CD4-positive, CD25-positive, alpha-beta regulatory T cell (primary cell): ENCODE measurements at regions not wholly inside any gene's neighbourhood (a gene's known extent, or its start where the extent isn't known, plus 50 kb on each side); places are given as distances from the start of the nearest gene placed in this dataset.
A peak's percentile ranks its signal among the peaks of the same experiment; 100 is the strongest.

Experiments used
- ATAC-seq, 2 donors: fragments of 150-1000 bp; cut with Tn5 transposase; one replicate each; pipeline ENCODE4 v1.10.0; 2021; ENCODE audit warnings: low read depth in 2 of 2, moderate number of reproducible peaks in 2 of 2, moderate library complexity in 1 of 2
- DNase-seq, 3 donors: peaks; one replicate each; pipeline versions ENCODE4 v3.0.0 to v3.0.0-alpha.2; 2012 to 2022; ENCODE audit warnings: mixed read lengths in 1 of 3
- H3K27ac ChIP-seq: one replicate; pipeline ENCODE4 v1.7.0; 2013; ENCODE audit warnings: mild to moderate bottlenecking, low read length; ENCODE audit not compliant: insufficient read depth, poor library complexity, severe bottlenecking
- H3K27me3 ChIP-seq: one replicate; pipeline ENCODE4 v1.7.0; 2013; ENCODE audit warnings: low read length; ENCODE audit not compliant: control insufficient read depth, insufficient read depth
- H3K36me3 ChIP-seq: one replicate; pipeline ENCODE4 v1.7.0; 2013; ENCODE audit warnings: mild to moderate bottlenecking, low read length, moderate library complexity; ENCODE audit not compliant: control insufficient read depth, insufficient read depth
- H3K4me1 ChIP-seq: 2 replicates; pipeline ENCODE4 v1.7.0; 2013; ENCODE audit warnings: mild to moderate bottlenecking, low read length; ENCODE audit not compliant: insufficient read depth, control insufficient read depth, poor library complexity, severe bottlenecking
- H3K4me3 ChIP-seq: one replicate; pipeline ENCODE4 v1.7.0; 2013; ENCODE audit warnings: low read depth, mild to moderate bottlenecking, low read length, moderate library complexity
- H3K9me3 ChIP-seq, 2 experiments: 1 replicate in 1 of 2; 2 replicates in 1 of 2; pipeline ENCODE4 v1.7.0; 2013; ENCODE audit warnings: low read length in 2 of 2, mild to moderate bottlenecking in 1 of 2, moderate library complexity in 1 of 2; ENCODE audit not compliant: control insufficient read depth in 2 of 2
- H3K27ac Mint-ChIP-seq, 3 donors: one replicate each; pipeline ENCODE4 v1.8.0; 2020 to 2022; ENCODE audit warnings: mild to moderate bottlenecking in 3 of 3, mixed read lengths in 3 of 3, moderate library complexity in 2 of 3
- H3K27me3 Mint-ChIP-seq: one replicate; pipeline ENCODE4 v1.8.0; 2022; ENCODE audit warnings: mild to moderate bottlenecking, mixed read lengths
- H3K36me3 Mint-ChIP-seq: one replicate; pipeline ENCODE4 v1.8.0; 2020; ENCODE audit warnings: mixed read lengths
- H3K4me1 Mint-ChIP-seq, 4 donors: one replicate each; pipeline ENCODE4 v1.8.0; 2020 to 2022; ENCODE audit warnings: mixed read lengths in 4 of 4, mild to moderate bottlenecking in 1 of 4
- H3K4me3 Mint-ChIP-seq, 4 donors: one replicate each; pipeline ENCODE4 v1.8.0; 2020 to 2022; ENCODE audit warnings: mild to moderate bottlenecking in 4 of 4, mixed read lengths in 4 of 4, moderate library complexity in 3 of 4
- H3K9me3 Mint-ChIP-seq, 7 donors: one replicate each; pipeline ENCODE4 v1.8.0; 2020 to 2022; ENCODE audit warnings: mixed read lengths in 7 of 7, mild to moderate bottlenecking in 3 of 7, moderate library complexity in 2 of 7

GRCh38 chr2:176453784-176454183, 184.5 kb downstream of the MTX2 start:
- Histone ChIP-seq H3K4me3 (no peak overlapping the region), H3K27me3 (peaks cover 7% of the 10 kb centered on the region), H3K27ac (no peak overlapping the region), H3K9me3 (no peaks in the 10 kb centered on the region), H3K36me3 (no peaks in the 10 kb centered on the region), H3K4me1 (no peaks in the 10 kb centered on the region)
- peaks cover 0 to 2% (median 0%) of the 10 kb centered on the region in 4 donors for H3K4me1 Mint-ChIP-seq
- peaks cover 41% of the 10 kb centered on the region for H3K27me3 Mint-ChIP-seq
- DNase-seq (no peak), ATAC-seq (no peak)
- H3K4me3 Mint-ChIP-seq, result no peak overlapping the region
- no peaks in the 10 kb centered on the region for H3K36me3 Mint-ChIP-seq
- H3K9me3 Mint-ChIP-seq, result peaks cover 0 to 2% (median 0%) of the 10 kb centered on the region in 7 donors
- no peak overlapping the region for H3K27ac Mint-ChIP-seq

- H3K4me3 Mint-ChIP-seq, result no peak overlapping the region
- Histone ChIP-seq H3K36me3 (no peaks in the 10 kb centered on the region), H3K27me3 (peaks cover 7% of the 10 kb centered on the region), H3K4me3 (no peak overlapping the region), H3K4me1 (no peaks in the 10 kb centered on the region), H3K27ac (no peak overlapping the region), H3K9me3 (no peaks in the 10 kb centered on the region)
- ATAC-seq (peak; percentile 53 to 63), DNase-seq (peak; percentile 46 to 70 (median 65))
- peaks cover 0 to 2% (median 0%) of the 10 kb centered on the region in 7 donors for H3K9me3 Mint-ChIP-seq
- peaks cover 0 to 2% (median 0%) of the 10 kb centered on the region in 4 donors for H3K4me1 Mint-ChIP-seq
- no peak overlapping the region for H3K27ac Mint-ChIP-seq
- peaks cover 43% of the 10 kb centered on the region for H3K27me3 Mint-ChIP-seq
- no peaks in the 10 kb centered on the region for H3K36me3 Mint-ChIP-seq
Measured at GRCh38 chr2:176454893-176455815, 185.9 kb downstream of the MTX2 start.

GRCh38 chr2:176455816-176456291, 186.6 kb downstream of the MTX2 start:
- H3K36me3 Mint-ChIP-seq, result no peaks in the 10 kb centered on the region
- peaks cover 0 to 2% (median 0%) of the 10 kb centered on the region in 4 donors for H3K4me1 Mint-ChIP-seq
- Histone ChIP-seq H3K36me3 (no peaks in the 10 kb centered on the region), H3K27ac (no peak overlapping the region), H3K4me3 (no peak overlapping the region), H3K9me3 (no peaks in the 10 kb centered on the region), H3K27me3 (peaks cover 7% of the 10 kb centered on the region), H3K4me1 (no peaks in the 10 kb centered on the region)
- ATAC-seq (no peak), DNase-seq (no peak)
- peaks cover 39% of the 10 kb centered on the region for H3K27me3 Mint-ChIP-seq
- H3K27ac Mint-ChIP-seq, result no peak overlapping the region
- no peak overlapping the region for H3K4me3 Mint-ChIP-seq
- H3K9me3 Mint-ChIP-seq, result peaks cover 0 to 2% (median 0%) of the 10 kb centered on the region in 7 donors

- Histone ChIP-seq H3K27me3 (peaks cover 7% of the 10 kb centered on the region), H3K9me3 (no peaks in the 10 kb centered on the region), H3K27ac (no peak overlapping the region), H3K4me3 (no peak overlapping the region), H3K36me3 (no peaks in the 10 kb centered on the region), H3K4me1 (no peaks in the 10 kb centered on the region)
- ATAC-seq (no peak), DNase-seq (no peak)
- Mint-ChIP-seq H3K36me3 (no peaks in the 10 kb centered on the region), H3K27me3 (peaks cover 29% of the 10 kb centered on the region), H3K9me3 (peaks cover 0 to 2% (median 0%) of the 10 kb centered on the region in 7 donors), H3K27ac (no peak overlapping the region), H3K4me3 (no peak overlapping the region), H3K4me1 (peaks cover 0 to 2% (median 0%) of the 10 kb centered on the region in 4 donors)
Measured at GRCh38 chr2:176457481-176457880, 188.2 kb downstream of the MTX2 start.

GRCh38 chr2:176461098-176461808, 192.0 kb downstream of the MTX2 start:
- no peak overlapping the region for H3K4me3 ChIP-seq
- ATAC-seq (no peak), DNase-seq (no peak)
- no peaks in the 10 kb centered on the region for H3K27me3 ChIP-seq
- H3K36me3 ChIP-seq, result no peaks in the 10 kb centered on the region
- Mint-ChIP-seq H3K4me3 (no peak overlapping the region), H3K9me3 (peaks cover 0 to 2% (median 0%) of the 10 kb centered on the region in 7 donors), H3K36me3 (no peaks in the 10 kb centered on the region), H3K27ac (no peak overlapping the region), H3K4me1 (no peaks in the 10 kb centered on the region), H3K27me3 (peaks cover 26% of the 10 kb centered on the region)
- H3K9me3 ChIP-seq, result no peaks in the 10 kb centered on the region
- no peak overlapping the region for H3K27ac ChIP-seq
- H3K4me1 ChIP-seq, result no peaks in the 10 kb centered on the region

GRCh38 chr2:176461809-176462670, 192.8 kb downstream of the MTX2 start:
- ATAC-seq (no peak), DNase-seq (no peak)
- H3K4me1 Mint-ChIP-seq, result no peaks in the 10 kb centered on the region
- H3K9me3 ChIP-seq, result no peaks in the 10 kb centered on the region
- H3K4me3 ChIP-seq, result no peak overlapping the region
- no peaks in the 10 kb centered on the region for H3K36me3 Mint-ChIP-seq
- H3K27ac Mint-ChIP-seq, result no peak overlapping the region
- peaks cover 22% of the 10 kb centered on the region for H3K27me3 Mint-ChIP-seq
- H3K4me1 ChIP-seq, result no peaks in the 10 kb centered on the region
- no peaks in the 10 kb centered on the region for H3K27me3 ChIP-seq
- no peak overlapping the region for H3K4me3 Mint-ChIP-seq
- peaks cover 0 to 2% (median 0%) of the 10 kb centered on the region in 7 donors for H3K9me3 Mint-ChIP-seq
- no peaks in the 10 kb centered on the region for H3K36me3 ChIP-seq
- H3K27ac ChIP-seq, result no peak overlapping the region

GRCh38 chr2:176463546-176463945, 194.3 kb downstream of the MTX2 start:
- no peaks in the 10 kb centered on the region for H3K36me3 ChIP-seq
- no peak overlapping the region for H3K4me3 Mint-ChIP-seq
- H3K4me3 ChIP-seq, result no peak overlapping the region
- no peak overlapping the region for H3K27ac Mint-ChIP-seq
- H3K9me3 ChIP-seq, result no peaks in the 10 kb centered on the region
- no peaks in the 10 kb centered on the region for H3K27me3 ChIP-seq
- H3K27me3 Mint-ChIP-seq, result peaks cover 26% of the 10 kb centered on the region
- peaks cover 0 to 2% (median 0%) of the 10 kb centered on the region in 7 donors for H3K9me3 Mint-ChIP-seq
- H3K4me1 Mint-ChIP-seq, result no peaks in the 10 kb centered on the region
- no peak overlapping the region for H3K27ac ChIP-seq
- no peaks in the 10 kb centered on the region for H3K36me3 Mint-ChIP-seq
- no peak for DNase-seq
- no peak for ATAC-seq
- H3K4me1 ChIP-seq, result no peaks in the 10 kb centered on the region
